Activated CD8-positive, alpha-beta memory T cell treated with anti-CD3 and anti-CD28 coated beads, Interleukin-2, amount 50 U/mL, for 1 hour (primary cell): ENCODE measurements at regions not wholly inside any gene's neighbourhood (a gene's known extent, or its start where the extent isn't known, plus 50 kb on each side); places are given as distances from the start of the nearest gene placed in this dataset.

Source experiments
- DNase-seq: peaks from one replicate; pipeline ENCODE4 v3.0.0-alpha.2; 2020; ENCODE audit errors: extremely low read depth

- DNase-seq: no peak
These were observed 397.1 kb downstream of the DMAC1 start for GRCh38 chr9:7402334-7403027.

- DNase-seq: no peak
These were observed 398.5 kb downstream of the DMAC1 start for GRCh38 chr9:7401116-7401515.

- no peak for DNase-seq
These were observed 405.4 kb downstream of the DMAC1 start for GRCh38 chr9:7394002-7394774.

- no peak for DNase-seq
These were observed 407.4 kb downstream of the DMAC1 start for GRCh38 chr9:7392148-7392547.

- no peak for DNase-seq
These were observed 410.8 kb downstream of the DMAC1 start for GRCh38 chr9:7388755-7389154.

GRCh38 chr9:7387840-7388239 is 411.7 kb downstream of the DMAC1 start:
- no peak for DNase-seq

GRCh38 chr9:7382304-7382703 is 417.3 kb downstream of the DMAC1 start:
- DNase-seq: no peak

GRCh38 chr9:7377489-7377888 is 422.1 kb downstream of the DMAC1 start:
- DNase-seq: no peak

- DNase-seq: no peak
These were observed 422.7 kb downstream of the DMAC1 start for GRCh38 chr9:7376833-7377232.

- DNase-seq: no peak
These were observed 423.4 kb downstream of the DMAC1 start for GRCh38 chr9:7376213-7376612.

GRCh38 chr9:7375013-7375511 is 424.5 kb downstream of the DMAC1 start:
- no peak for DNase-seq

- DNase-seq: no peak
These were observed 428.6 kb downstream of the DMAC1 start for GRCh38 chr9:7370988-7371387.

GRCh38 chr9:7370381-7370780 is 429.2 kb downstream of the DMAC1 start:
- no peak for DNase-seq

GRCh38 chr9:7369384-7369821 is 430.2 kb downstream of the DMAC1 start:
- DNase-seq: no peak

GRCh38 chr9:7368410-7369292 is 430.9 kb downstream of the DMAC1 start:
- no peak for DNase-seq

- DNase-seq: no peak
These were observed 431.9 kb downstream of the DMAC1 start for GRCh38 chr9:7367726-7368125.

- no peak for DNase-seq
These were observed 433.5 kb downstream of the DMAC1 start for GRCh38 chr9:7366121-7366520.

- DNase-seq: no peak
These were observed 435.7 kb downstream of the DMAC1 start for GRCh38 chr9:7363777-7364477.

- DNase-seq: no peak
These were observed 439.1 kb downstream of the DMAC1 start for GRCh38 chr9:7360513-7360912.

- DNase-seq: no peak
These were observed 440.7 kb downstream of the DMAC1 start for GRCh38 chr9:7358876-7359275.

- DNase-seq: no peak
These were observed 444.9 kb downstream of the DMAC1 start for GRCh38 chr9:7354704-7355103.

GRCh38 chr9:7348692-7349091 is 450.9 kb downstream of the DMAC1 start:
- no peak for DNase-seq
